Endothelial cell of umbilical vein (primary cell): ENCODE measurements at regions not wholly inside any gene's neighbourhood (a gene's known extent, or its start where the extent isn't known, plus 50 kb on each side); places are given as distances from the start of the nearest gene placed in this dataset.

ENCODE experiments used
- BruUV-seq: library from RNA; stranded (reverse); fragments of 400-500 nt; replicated peaks from 2 replicates; lab custom pipeline; 2021; lab: Mats Ljungman, UMichigan
- CTCF ChIA-PET: fragments of 300-600, 350-600 bp; sonication (Branson Sonifier 250); formaldehyde crosslinking; loops from one replicate; lab custom pipeline; 2021; ENCODE audit warnings: antibody characterized with exemption, inconsistent platforms; lab: Charles Lee
- POLR2A ChIA-PET: fragments of 300-600, 350-600 bp; sonication (Branson Sonifier 250); formaldehyde crosslinking; loops from one replicate; lab custom pipeline; 2021; ENCODE audit warnings: antibody characterized with exemption, inconsistent platforms; lab: Charles Lee
- DNase-seq: peaks from one replicate; pipeline ENCODE4 v3.0.0-alpha.2; 2011; ENCODE audit warnings: low read depth, low spot score
- FAIRE-seq: peaks from 2 replicates; lab custom pipeline; 2011; peaks lifted over from hg19 to GRCh38; lab: Jason Lieb, UNC
- H2AFZ ChIP-seq: 2 replicates; pipeline ENCODE4 v1.6.0; 2012; ENCODE audit warnings: low read depth, low read length, control low read depth, inconsistent platforms
- H3K27ac ChIP-seq: 2 replicates; pipeline ENCODE4 v1.5.1; 2011; ENCODE audit warnings: low read depth, mild to moderate bottlenecking, control low read depth, low read length, moderate library complexity; ENCODE audit not compliant: insufficient read depth
- H3K27me3 ChIP-seq, 2 experiments: 2 replicates each; pipeline versions ENCODE4 v1.6.0 to v1.6.1; 2011; ENCODE audit warnings: low read length in 2 of 2, mixed read lengths in 1 of 2; ENCODE audit not compliant: control insufficient read depth in 2 of 2, insufficient read depth in 2 of 2
- H3K36me3 ChIP-seq, 2 experiments: 2 replicates in 1 of 2; 3 replicates in 1 of 2; pipeline ENCODE4 v1.5.1; 2011; ENCODE audit warnings: low read length in 2 of 2, mild to moderate bottlenecking in 1 of 2, moderate library complexity in 1 of 2; ENCODE audit not compliant: control insufficient read depth in 2 of 2, insufficient read depth in 2 of 2; ENCODE audit errors: extremely low read depth in 1 of 2
- H3K4me1 ChIP-seq: 3 replicates; pipeline ENCODE4 v1.5.1; 2011; ENCODE audit warnings: mild to moderate bottlenecking, low read length; ENCODE audit not compliant: control insufficient read depth, insufficient read depth; ENCODE audit errors: extremely low read depth
- H3K4me2 ChIP-seq: 2 replicates; pipeline ENCODE4 v1.6.1; 2011; ENCODE audit warnings: low read length, control low read depth, mixed read lengths; ENCODE audit not compliant: insufficient read depth
- H3K4me3 ChIP-seq, 3 experiments: fragments of 200-600 bp in 1 of 3; sonication (generic), shearing (Covaris generic) in 1 of 3; replicated peaks in 1 of 3; 2 replicates each; pipeline ENCODE4 v1.5.1; 2011 to 2016; ENCODE audit warnings: control low read depth in 3 of 3, low read length in 3 of 3, mild to moderate bottlenecking in 2 of 3, inconsistent platforms in 1 of 3, low read depth in 1 of 3, moderate library complexity in 1 of 3; ENCODE audit not compliant: insufficient read depth in 1 of 3
- H3K79me2 ChIP-seq: 2 replicates; pipeline ENCODE4 v1.6.0; 2012; ENCODE audit warnings: low read length, inconsistent platforms; ENCODE audit not compliant: control insufficient read depth, insufficient read depth
- H3K9ac ChIP-seq: replicated peaks from 2 replicates; pipeline ENCODE3; 2011; ENCODE audit warnings: low read length, control low read depth; ENCODE audit not compliant: insufficient read depth; ENCODE audit errors: extremely low read depth
- H3K9me1 ChIP-seq: replicated peaks from 3 replicates; pipeline ENCODE4 v1.6.0; 2011; ENCODE audit warnings: mild to moderate bottlenecking, low read length; ENCODE audit not compliant: control insufficient read depth, insufficient read depth; ENCODE audit errors: extremely low read depth
- H3K9me3 ChIP-seq: replicated peaks from 2 replicates; pipeline ENCODE4 v1.5.1; 2012; ENCODE audit warnings: low read length, inconsistent platforms; ENCODE audit not compliant: control insufficient read depth, insufficient read depth
- H4K20me1 ChIP-seq: replicated peaks from 2 replicates; pipeline ENCODE3; 2011; ENCODE audit warnings: mild to moderate bottlenecking, low read length; ENCODE audit not compliant: control insufficient read depth, insufficient read depth; ENCODE audit errors: extremely low read depth
- EZH2 ChIP-seq: IDR thresholded peaks from 2 replicates; pipeline ENCODE4 v1.6.1; 2012; ENCODE audit warnings: borderline replicate concordance, low read depth, mild to moderate bottlenecking, moderate library complexity, low read length, inconsistent platforms; ENCODE audit not compliant: severe bottlenecking
- FOS ChIP-seq: IDR thresholded peaks from 2 replicates; pipeline ENCODE4 v1.6.1; 2011; ENCODE audit warnings: mild to moderate bottlenecking, low read length, moderate library complexity, borderline replicate concordance; ENCODE audit not compliant: insufficient read depth
- GATA2 ChIP-seq: IDR thresholded peaks from 2 replicates; pipeline ENCODE4 v1.7.0; 2011; ENCODE audit warnings: low read depth, mild to moderate bottlenecking, moderate library complexity, mixed read lengths, low read length; ENCODE audit not compliant: insufficient read length, insufficient read depth
- JUN ChIP-seq: IDR thresholded peaks from 2 replicates; pipeline ENCODE4 v1.6.1; 2011; ENCODE audit warnings: borderline replicate concordance, low read depth; ENCODE audit not compliant: insufficient read length, insufficient read depth
- MYC ChIP-seq: IDR thresholded peaks from one replicate; pipeline ENCODE4 v1.6.1; 2011; ENCODE audit warnings: mild to moderate bottlenecking, low read depth, low read length
- POLR2A ChIP-seq: IDR thresholded peaks from 2 replicates; pipeline ENCODE4 v1.6.1; 2012; ENCODE audit warnings: low read depth, mild to moderate bottlenecking, control low read depth, low read length
- POLR2AphosphoS5 ChIP-seq: IDR thresholded peaks from 2 replicates; pipeline ENCODE4 v1.6.1; 2012; ENCODE audit warnings: low read depth, mild to moderate bottlenecking, control low read depth, low read length, moderate library complexity; ENCODE audit not compliant: insufficient read depth
- dilution Hi-C: fragments of 300-500 bp; cut with MboI; formaldehyde crosslinking; loops from one replicate; pipeline ENCODE4 v1.15.0; 2019; ENCODE audit warnings: low sequenced_read_pairs; ENCODE audit not compliant: extremely low pct_ligation_motif_present
- intact Hi-C: fragments of 100-400 bp; cut with micrococcal nuclease; formaldehyde crosslinking; loops from one replicate; pipeline ENCODE4 v1.10.0; 2022
- TF ChIP-seq, protein P1 (sequence below), 2 donors: IDR thresholded peaks; 1 replicate in 1 of 2; 2 replicates in 1 of 2; pipeline ENCODE4 v1.5.1; 2011; ENCODE audit warnings: low read length in 2 of 2, mild to moderate bottlenecking in 2 of 2, moderate library complexity in 2 of 2, control low read depth in 1 of 2, inconsistent platforms in 1 of 2, low read depth in 1 of 2; ENCODE audit not compliant: insufficient read depth in 1 of 2; ENCODE audit errors: extremely low read depth in 1 of 2
- TF ChIP-seq, protein P2 (sequence below): IDR thresholded peaks from 2 replicates; pipeline ENCODE4 v1.6.1; 2011; ENCODE audit not compliant: insufficient read depth, insufficient read length

DNA sequence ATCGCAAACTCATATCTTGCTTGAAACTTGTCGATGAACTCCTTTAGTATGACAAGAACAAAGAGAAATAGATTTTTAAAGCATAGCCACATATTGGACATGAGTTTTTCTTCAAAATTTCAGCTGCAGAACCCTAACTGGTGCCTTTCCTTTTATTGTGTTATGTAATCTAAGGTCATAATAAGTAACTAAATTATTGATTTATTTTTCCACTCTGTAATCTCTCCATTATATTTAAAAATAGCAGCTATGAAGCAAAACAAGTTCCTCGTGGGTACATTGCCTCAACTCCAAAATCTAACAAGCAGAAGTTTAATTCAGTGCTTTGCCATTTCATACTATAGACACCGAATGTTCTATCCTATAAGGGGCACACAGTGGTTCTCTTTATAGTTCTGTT lies 159.2 kb upstream of the PRSS1 start:
- no peak overlapping the region for H2AFZ ChIP-seq
- H4K20me1 ChIP-seq: no peaks in the 10 kb centered on the region
- no peaks in the 10 kb centered on the region for H3K36me3 ChIP-seq
- H3K79me2 ChIP-seq: no peaks in the 10 kb centered on the region
- no peak overlapping the region for H3K27ac ChIP-seq
- H3K9ac ChIP-seq: no peak overlapping the region
- intact Hi-C loops (no loop called here), dilution Hi-C loops (no loop called here)
- H3K9me3 ChIP-seq: no peaks in the 10 kb centered on the region
- CTCF ChIA-PET: interaction anchor here (0.7 to 5.7 kb wide), 5 partner anchors 14 to 193 kb away, joined by 3 to 181 read pairs (median 17); no protein-coding TSS in a partner anchor
- FAIRE-seq (no peak), DNase-seq (no peak)
- H3K4me1 ChIP-seq: no peaks in the 10 kb centered on the region
- no peaks in the 10 kb centered on the region for H3K9me1 ChIP-seq
- POLR2A ChIA-PET: no interaction called here
- TF ChIP-seq, protein P1, sequence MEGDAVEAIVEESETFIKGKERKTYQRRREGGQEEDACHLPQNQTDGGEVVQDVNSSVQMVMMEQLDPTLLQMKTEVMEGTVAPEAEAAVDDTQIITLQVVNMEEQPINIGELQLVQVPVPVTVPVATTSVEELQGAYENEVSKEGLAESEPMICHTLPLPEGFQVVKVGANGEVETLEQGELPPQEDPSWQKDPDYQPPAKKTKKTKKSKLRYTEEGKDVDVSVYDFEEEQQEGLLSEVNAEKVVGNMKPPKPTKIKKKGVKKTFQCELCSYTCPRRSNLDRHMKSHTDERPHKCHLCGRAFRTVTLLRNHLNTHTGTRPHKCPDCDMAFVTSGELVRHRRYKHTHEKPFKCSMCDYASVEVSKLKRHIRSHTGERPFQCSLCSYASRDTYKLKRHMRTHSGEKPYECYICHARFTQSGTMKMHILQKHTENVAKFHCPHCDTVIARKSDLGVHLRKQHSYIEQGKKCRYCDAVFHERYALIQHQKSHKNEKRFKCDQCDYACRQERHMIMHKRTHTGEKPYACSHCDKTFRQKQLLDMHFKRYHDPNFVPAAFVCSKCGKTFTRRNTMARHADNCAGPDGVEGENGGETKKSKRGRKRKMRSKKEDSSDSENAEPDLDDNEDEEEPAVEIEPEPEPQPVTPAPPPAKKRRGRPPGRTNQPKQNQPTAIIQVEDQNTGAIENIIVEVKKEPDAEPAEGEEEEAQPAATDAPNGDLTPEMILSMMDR (IDR thresholded peaks at IDR 0.05; ENCODE audit: extremely low read depth in 1 of 2, insufficient read depth in 1 of 2, low read depth in 1 of 2, low read length in 2 of 2): no peak
- TF ChIP-seq JUN (no peak), FOS (no peak), EZH2 (no peak), GATA2 (no peak), POLR2AphosphoS5 (no peak), MYC (no peak), POLR2A (no peak)
- TF ChIP-seq, protein P2, sequence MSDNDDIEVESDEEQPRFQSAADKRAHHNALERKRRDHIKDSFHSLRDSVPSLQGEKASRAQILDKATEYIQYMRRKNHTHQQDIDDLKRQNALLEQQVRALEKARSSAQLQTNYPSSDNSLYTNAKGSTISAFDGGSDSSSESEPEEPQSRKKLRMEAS: no peak
- no peaks in the 10 kb centered on the region for H3K27me3 ChIP-seq
- H3K4me3 ChIP-seq: no peak overlapping the region
- no TSS peak for BruUV-seq
- no peak overlapping the region for H3K4me2 ChIP-seq
